ENCODE measurements at regions not wholly inside any gene's neighbourhood (a gene's known extent, or its start where the extent isn't known, plus 50 kb on each side); places are given as distances from the start of the nearest gene placed in this dataset.
"Not testable (repeated sequence)": the region's sequence is repeated elsewhere in the genome, so short reads cannot be mapped to it uniquely, and the experiment has no call there.

- no peak for DNase-seq (ENCODE audit: low spot score)
These were observed 1040.0 kb downstream of the FAT4 start for GRCh38 chr4:126354784-126355183.

- no peak for DNase-seq (ENCODE audit: low spot score)
These were observed 1043.3 kb downstream of the FAT4 start for GRCh38 chr4:126358041-126358440.

GRCh38 chr4:126361287-126361686 lies 1046.5 kb downstream of the FAT4 start:
- DNase-seq (ENCODE audit: low spot score): no peak

- no peak for DNase-seq (ENCODE audit: low spot score)
These were observed 1049.7 kb downstream of the FAT4 start for GRCh38 chr4:126364311-126364911.

GRCh38 chr4:126369076-126369475 lies 1054.3 kb downstream of the FAT4 start:
- DNase-seq (ENCODE audit: low spot score): no peak

GRCh38 chr4:126372634-126373033 lies 1057.9 kb downstream of the FAT4 start:
- DNase-seq (ENCODE audit: low spot score): no peak

GRCh38 chr4:126375462-126376054 lies 1060.8 kb downstream of the FAT4 start:
- no peak for DNase-seq (ENCODE audit: low spot score)

GRCh38 chr4:126385954-126386353 lies 1071.2 kb downstream of the FAT4 start:
- no peak for DNase-seq (ENCODE audit: low spot score)

- no peak for DNase-seq (ENCODE audit: low spot score)
These were observed 1071.8 kb downstream of the FAT4 start for GRCh38 chr4:126386512-126386911.

GRCh38 chr4:126395664-126396063 lies 1080.9 kb downstream of the FAT4 start:
- no peak for DNase-seq (ENCODE audit: low spot score)

- DNase-seq (ENCODE audit: low spot score): no peak
These were observed 1081.4 kb downstream of the FAT4 start for GRCh38 chr4:126396121-126396520.

- DNase-seq (ENCODE audit: low spot score): no peak
These were observed 1081.9 kb downstream of the FAT4 start for GRCh38 chr4:126396703-126397102.

GRCh38 chr4:126404549-126404948 lies 1089.8 kb downstream of the FAT4 start:
- DNase-seq (ENCODE audit: low spot score): no peak

GRCh38 chr4:126405369-126405982 lies 1090.7 kb downstream of the FAT4 start:
- DNase-seq (ENCODE audit: low spot score): no peak

- no peak for DNase-seq (ENCODE audit: low spot score)
These were observed 1095.0 kb downstream of the FAT4 start for GRCh38 chr4:126409746-126410145.

GRCh38 chr4:126411047-126411446 lies 1096.3 kb downstream of the FAT4 start:
- no peak for DNase-seq (ENCODE audit: low spot score)

GRCh38 chr4:126412310-126412709 lies 1097.6 kb downstream of the FAT4 start:
- not testable (repeated sequence) for DNase-seq (ENCODE audit: low spot score)

- DNase-seq (ENCODE audit: low spot score): no peak
These were observed 1100.0 kb downstream of the FAT4 start for GRCh38 chr4:126414741-126415140.

GRCh38 chr4:126419266-126419665 lies 1104.5 kb downstream of the FAT4 start:
- no peak for DNase-seq (ENCODE audit: low spot score)

GRCh38 chr4:126427853-126428252 lies 1113.1 kb downstream of the FAT4 start:
- DNase-seq (ENCODE audit: low spot score): no peak

- no peak for DNase-seq (ENCODE audit: low spot score)
These were observed 1116.3 kb downstream of the FAT4 start for GRCh38 chr4:126431049-126431448.

GRCh38 chr4:126435491-126435890 lies 1120.7 kb downstream of the FAT4 start:
- no peak for DNase-seq (ENCODE audit: low spot score)

GRCh38 chr4:126440297-126440696 lies 1125.5 kb downstream of the FAT4 start:
- no peak for DNase-seq (ENCODE audit: low spot score)

All from left forelimb (tissue), 1 donor.